IPS DF 6.9 (cell line): ENCODE measurements at regions not wholly inside any gene's neighbourhood (a gene's known extent, or its start where the extent isn't known, plus 50 kb on each side); places are given as distances from the start of the nearest gene placed in this dataset.

Experiments
- DNase-seq: peaks from one replicate; pipeline ENCODE4 v3.0.0-alpha.2; 2013; ENCODE audit warnings: low read depth, low spot score
- H3K27ac ChIP-seq: one replicate; pipeline ENCODE4 v1.5.1; 2013; ENCODE audit warnings: low read length, control low read depth
- H3K27me3 ChIP-seq: 2 replicates; pipeline ENCODE4 v1.6.1; 2013; ENCODE audit warnings: mild to moderate bottlenecking, low read length; ENCODE audit not compliant: control insufficient read depth, insufficient read depth
- H3K36me3 ChIP-seq: 2 replicates; pipeline ENCODE4 v1.6.1; 2013; ENCODE audit warnings: low read length; ENCODE audit not compliant: control insufficient read depth, insufficient read depth
- H3K4me1 ChIP-seq: 2 replicates; pipeline ENCODE4 v1.6.1; 2013; ENCODE audit warnings: low read length; ENCODE audit not compliant: control insufficient read depth, insufficient read depth
- H3K4me3 ChIP-seq: 2 replicates; pipeline ENCODE4 v1.5.1; 2013; ENCODE audit warnings: mild to moderate bottlenecking, low read length
- H3K9me3 ChIP-seq: 2 replicates; pipeline ENCODE4 v1.6.1; 2013; ENCODE audit warnings: low read length, inconsistent platforms; ENCODE audit not compliant: control insufficient read depth, insufficient read depth
- WGBS: extraction: QIAGEN DNeasy Blood & Tissue Kit; methylation state at CpG from one replicate; pipeline ENCODE4 v1.1.7; 2013; ENCODE audit warnings: mixed read lengths, missing lambda C conversion rate; ENCODE audit not compliant: insufficient read length, insufficient coverage; 5-methylcytosine and 5-hydroxymethylcytosine counted together

GRCh38 chr7:148537435-148537834 is 53.1 kb upstream of the C7orf33 start:
- no peak for DNase-seq
- Histone ChIP-seq H3K4me3 (no peak overlapping the region), H3K27me3 (no peaks in the 10 kb centered on the region), H3K9me3 (no peaks in the 10 kb centered on the region), H3K27ac (no peak overlapping the region), H3K36me3 (no peaks in the 10 kb centered on the region), H3K4me1 (no peaks in the 10 kb centered on the region)
- no CpG with 5 or more reads among the region's 6 CpGs for WGBS

DNA sequence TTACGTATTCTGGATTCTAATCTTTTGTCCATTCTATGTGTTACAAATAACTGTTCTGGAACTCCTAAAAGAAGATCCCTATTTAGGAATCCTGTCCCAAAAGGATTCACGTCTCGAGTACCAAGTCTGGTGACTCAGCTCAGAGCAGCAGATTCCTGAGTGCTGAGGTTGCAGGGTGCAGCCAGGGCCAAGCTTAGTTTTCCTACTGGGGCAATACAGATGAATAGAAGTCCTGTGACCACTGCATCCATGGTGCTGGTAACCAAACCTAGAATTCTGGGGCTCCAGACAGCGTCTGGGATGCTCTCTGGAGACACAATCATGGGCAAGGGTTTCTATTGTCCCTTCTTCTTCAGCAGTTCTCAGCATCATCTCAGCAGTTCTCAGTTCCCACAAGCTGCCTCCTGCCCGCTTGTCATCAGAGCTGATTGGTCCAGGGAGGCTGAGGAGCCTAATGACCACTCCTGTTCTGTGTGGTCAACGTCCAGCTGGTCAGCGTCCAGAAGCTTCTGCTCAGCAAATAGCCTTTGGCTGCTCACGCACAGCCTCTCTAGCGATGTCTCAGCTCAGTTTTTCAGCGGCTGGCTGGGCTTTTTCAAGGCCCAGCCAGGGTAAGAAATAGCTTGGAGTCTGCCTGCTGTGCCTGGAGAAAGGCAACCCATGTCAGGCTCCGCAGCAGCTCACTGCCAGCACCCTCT is 50.4 kb upstream of the C7orf33 start:
- H3K36me3 ChIP-seq: no peaks in the 10 kb centered on the region
- no peak for DNase-seq
- no peaks in the 10 kb centered on the region for H3K9me3 ChIP-seq
- no peak overlapping the region for H3K4me3 ChIP-seq
- H3K27me3 ChIP-seq: no peaks in the 10 kb centered on the region
- no peak overlapping the region for H3K27ac ChIP-seq
- no peaks in the 10 kb centered on the region for H3K4me1 ChIP-seq
- no CpG with 5 or more reads among the region's 11 CpGs for WGBS
